Left renal cortex interstitium (tissue), 4 donors: ENCODE measurements at regions not wholly inside any gene's neighbourhood (a gene's known extent, or its start where the extent isn't known, plus 50 kb on each side); places are given as distances from the start of the nearest gene placed in this dataset.

Source experiments
- DNase-seq, 4 donors: peaks; one replicate each; pipeline ENCODE4 v3.0.0-alpha.2; 2013; ENCODE audit warnings: low read depth in 4 of 4, low spot score in 2 of 4, missing footprints in 1 of 4

DNA sequence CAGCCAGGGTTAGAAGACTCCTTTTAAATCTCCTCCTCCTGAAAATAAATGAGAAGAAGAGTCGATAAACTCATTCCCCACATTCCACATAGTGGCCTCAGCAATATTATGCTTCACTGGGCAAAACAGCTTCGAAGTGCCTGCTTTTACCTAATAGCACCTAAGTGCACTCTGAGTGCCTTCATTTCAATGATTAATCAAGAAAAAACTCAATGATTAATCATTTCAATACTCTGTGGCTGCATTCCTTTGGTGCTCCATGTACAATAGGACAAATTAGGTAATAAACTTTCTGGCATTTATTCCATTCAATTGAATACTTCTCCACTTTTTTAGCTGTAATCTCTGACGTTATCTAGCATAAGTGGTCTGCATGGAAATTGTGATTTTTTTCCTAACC is 174.6 kb downstream of the CCDC71L start:
- no peak for DNase-seq

DNA sequence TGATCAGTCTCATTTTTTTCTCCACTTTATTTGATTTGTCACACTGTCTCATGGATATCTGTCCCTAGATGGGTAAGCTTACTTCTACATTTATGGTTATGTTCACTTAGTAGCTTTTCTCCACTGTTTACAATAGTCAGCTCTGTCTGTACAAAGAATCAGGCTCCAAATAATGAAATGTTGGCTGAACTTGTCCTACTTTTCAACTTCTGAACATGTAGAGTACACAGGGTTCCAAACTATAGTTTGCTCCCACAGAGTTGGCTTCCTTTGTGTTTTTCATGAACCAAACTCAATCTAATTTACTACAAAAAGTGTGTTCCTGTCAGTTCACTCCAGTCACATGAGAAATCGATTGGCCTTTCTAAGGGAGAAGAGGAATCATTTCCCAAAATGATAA is 175.0 kb downstream of the CCDC71L start:
- no peak for DNase-seq

DNA sequence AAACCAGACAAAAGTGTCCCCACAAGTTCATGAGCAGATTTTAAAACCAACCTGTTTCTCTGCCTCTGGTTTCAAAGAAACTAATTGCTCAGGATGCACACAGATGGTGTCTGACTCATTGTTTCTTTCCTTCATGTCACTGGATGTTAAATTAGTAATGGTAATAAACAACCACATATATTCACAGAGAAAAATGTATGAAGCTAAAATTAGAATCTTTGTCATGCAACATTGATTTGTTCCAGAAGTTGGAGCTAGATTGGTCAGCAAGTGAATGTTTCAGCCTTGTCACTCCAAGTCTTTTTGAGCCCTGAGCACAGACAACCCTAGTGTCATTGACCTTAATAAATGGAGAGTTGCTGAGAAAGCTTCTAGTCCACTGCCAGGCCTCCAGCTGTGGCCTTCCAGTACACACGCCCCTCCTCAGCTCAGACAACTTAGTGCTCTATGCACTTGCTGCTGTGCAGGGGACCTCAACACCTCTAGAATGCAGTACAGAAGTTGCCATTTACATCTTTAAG is 175.9 kb downstream of the CCDC71L start:
- no peak for DNase-seq

DNA sequence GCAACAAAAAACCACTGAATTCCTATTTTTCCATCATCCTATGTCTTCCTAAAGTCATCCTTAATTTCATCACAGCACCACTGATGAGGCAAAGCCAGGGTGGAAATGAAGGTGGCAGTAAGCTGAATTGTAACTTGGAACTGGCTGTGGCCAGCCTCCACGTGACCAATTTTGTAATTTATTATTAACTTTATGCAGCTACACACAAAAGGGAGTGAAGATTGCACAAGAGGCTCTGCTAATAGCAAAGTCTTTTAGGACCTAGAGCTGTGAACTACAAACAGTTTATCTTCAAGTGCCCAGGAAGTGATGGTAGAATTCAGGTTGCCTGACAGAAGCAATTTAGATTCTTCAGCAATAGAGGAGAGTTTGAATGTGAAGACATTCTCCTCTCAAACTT is 176.4 kb downstream of the CCDC71L start:
- no peak for DNase-seq

DNA sequence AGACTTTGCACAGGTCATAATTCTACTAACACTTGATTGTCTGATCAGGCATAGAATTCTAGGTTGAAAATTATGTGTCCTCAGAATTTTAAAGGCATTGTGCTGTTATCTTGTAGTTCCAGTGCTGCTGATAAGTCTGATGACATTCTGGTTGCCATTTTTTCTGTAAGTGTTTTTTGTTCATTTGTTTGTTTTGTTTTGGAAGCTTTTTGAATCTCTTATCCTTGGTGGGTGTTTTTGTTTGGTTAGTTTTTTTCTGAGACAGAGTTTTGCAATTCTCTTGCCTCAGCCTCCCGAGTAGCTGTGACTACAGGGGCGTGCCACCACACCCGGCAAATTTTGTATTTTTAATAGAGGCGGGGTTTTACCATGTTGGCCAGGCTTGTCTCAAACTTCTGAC is 178.9 kb downstream of the CCDC71L start:
- DNase-seq, result no peak

DNA sequence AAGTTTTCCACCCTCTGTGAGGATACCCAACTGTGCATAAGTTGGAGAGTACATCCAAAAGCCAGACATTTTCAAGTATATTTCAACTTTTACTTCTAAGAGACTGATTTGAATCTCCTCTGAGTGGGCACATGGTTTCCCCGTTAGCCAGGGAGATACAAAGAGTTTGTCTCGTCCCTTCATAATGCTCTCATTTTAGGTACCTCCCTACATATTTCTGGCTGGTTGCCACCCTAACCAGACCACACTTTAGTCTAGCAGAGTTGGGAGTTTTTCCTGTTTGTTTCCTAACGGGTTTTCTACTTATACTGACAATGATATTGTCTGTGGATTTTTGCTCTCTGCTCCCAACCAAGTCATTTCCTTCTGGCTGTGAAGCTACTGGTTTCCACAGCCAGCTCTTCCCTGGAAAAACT is 180.3 kb downstream of the CCDC71L start:
- no peak for DNase-seq

DNA sequence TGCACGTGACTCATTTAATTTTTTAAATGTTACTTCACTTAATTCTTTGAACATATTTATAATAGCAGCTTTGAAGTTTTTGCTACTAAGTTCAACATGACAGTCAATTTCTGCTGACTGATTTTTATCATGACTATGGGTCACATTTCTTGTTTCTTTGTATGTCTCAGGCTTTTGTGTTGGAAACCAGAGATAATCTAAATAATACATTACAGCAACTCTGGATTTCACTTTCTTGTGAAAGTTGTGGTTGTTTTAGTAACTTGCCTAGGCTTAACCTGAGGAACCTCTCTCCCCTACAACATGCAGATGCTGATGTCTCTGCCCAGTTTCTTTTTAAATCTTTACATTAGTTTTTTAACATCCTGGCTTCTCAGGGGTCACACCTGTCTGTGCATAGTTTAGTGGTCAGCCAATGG is 180.8 kb downstream of the CCDC71L start:
- no peak for DNase-seq

DNA sequence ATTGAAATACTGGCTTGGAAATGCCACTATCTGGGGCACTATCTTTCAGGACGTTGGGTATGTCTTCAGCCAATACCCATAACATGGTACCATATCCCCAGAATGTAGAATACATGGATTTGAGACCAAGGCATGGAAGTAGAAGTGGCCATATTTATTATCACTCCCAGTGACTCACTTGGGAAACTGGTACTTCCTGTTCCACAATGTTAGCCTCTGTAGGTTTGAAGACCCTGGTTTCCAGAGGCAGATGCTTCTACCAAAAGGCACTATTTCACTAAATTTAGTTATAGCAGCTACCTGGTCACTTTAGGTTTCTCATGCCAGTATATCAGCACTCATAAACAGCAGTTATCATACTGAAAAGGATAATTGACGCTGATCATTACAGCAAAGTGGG is 184.2 kb downstream of the CCDC71L start:
- DNase-seq, result no peak

DNA sequence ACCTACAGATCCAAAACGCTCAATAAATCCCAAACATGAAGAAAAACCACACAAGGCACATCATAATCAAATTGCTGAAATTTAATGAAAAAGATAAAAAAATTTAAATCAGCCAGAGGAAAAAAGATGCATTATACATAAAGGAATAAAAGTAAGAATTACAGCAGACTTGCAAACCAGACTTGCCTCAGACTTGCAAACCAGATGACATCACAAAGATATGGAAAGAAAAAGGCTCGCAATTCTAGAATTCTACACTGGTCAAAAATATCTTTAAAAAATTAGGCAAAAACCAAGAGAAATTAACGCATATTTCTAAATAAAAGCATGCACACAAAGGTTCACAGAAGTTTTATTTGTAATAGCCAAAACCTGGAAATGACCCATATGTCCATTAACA is 188.0 kb upstream of the NAMPT start:
- DNase-seq, result no peak

DNA sequence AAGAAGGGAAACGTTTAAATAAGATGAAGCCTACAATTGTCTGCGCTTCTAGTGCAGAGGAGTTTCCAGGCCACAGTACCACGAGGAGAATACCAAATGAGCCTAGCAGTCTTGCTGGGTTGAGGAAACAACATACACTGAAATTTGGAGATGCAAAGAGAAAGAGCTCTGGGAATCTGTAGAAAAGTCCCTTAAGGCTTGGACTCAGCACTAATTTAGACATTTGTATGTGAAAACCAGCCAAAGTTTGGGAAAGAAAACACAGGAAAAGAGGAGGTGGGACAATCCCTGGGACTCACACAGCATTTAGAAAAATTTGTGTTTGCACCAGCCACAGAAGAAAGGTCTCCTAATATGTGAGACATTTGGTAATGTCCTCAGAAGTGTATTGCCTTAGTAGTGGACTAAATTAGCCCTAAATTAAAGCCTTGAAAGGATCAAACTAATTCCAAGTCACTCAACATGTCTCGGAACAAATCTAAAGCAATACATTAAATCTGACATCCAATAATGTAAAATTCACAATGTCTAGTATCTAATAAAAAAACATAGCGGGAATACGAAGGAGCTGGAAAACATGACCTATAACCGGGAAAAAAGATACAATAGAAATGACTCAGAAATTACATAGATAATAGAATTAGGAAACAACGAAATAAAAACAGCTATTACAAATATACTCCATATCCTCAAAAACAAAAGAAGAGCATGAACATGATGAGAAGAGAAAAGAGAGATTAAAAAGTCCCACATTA is 187.1 kb upstream of the NAMPT start:
- no peak for DNase-seq

DNA sequence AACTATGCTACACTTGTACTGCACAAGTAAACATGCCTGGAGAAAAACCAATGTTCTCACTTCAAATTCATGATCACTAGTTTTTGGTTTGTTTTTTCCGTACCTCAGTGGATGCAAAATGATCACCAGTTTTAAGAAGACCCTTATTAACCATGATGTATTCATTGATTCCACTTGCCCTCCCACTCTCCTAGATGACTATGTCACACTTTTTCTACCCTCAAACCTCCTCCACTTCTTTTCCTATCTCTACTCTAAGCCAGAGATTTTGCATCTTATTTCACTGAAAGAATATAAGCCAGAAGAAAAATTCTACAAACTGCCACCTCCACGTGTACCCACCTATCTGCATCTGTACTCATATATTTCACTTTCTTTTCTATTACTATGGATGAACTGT is 186.2 kb upstream of the NAMPT start:
- no peak for DNase-seq

DNA sequence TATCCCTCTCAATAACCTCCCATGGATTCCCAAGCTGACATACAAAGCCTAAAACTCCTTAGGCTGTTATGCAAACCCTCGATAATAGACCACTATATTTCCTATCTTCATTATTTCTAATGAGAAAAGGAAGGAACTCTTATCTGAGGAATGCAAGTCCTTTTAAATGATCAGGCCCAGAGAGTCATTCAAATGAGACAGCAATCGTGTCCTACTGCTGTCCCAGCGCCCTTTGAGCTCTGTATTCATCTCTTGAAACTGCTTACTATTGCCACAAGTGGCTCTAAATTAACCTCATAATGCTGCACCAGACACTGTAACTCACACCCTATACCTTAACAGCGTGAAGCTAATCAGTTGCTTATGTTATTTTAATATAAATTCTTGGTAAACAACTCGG is 182.1 kb upstream of the NAMPT start:
- no peak for DNase-seq

DNA sequence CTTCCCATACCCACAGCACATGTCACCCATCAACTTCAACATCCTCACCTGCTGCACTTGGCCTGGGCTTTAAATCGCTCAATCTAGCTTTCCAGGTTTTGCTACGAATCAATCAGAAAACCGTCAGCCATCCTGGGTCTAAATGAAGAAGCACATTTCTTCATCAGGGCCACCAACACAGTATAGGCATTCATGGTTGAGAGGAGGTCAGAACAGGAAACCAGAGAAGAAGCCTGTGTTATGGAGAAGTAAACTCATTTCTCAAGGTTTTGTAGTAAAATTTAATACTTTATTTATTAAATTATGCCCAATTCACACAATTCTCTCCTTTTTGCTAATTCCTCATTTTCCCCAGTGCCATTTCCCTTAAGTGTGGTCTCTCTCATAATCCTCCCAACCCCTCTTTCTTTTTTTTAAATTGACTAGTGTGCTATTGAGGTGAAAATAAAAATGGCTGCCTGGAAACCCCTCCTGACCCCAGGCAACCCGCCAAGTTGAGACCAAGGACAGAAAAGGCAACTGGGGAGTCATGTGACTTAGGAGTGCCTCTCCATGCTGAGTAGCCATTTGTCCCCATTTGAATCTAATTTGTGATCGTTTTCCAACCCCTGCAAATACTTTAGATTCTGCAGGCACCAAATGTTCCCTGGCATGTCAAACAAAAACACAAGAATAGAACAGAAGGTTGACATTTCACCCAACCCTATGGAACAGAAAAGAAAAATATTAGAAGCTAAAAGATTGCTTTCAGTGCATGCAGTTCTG is 181.1 kb upstream of the NAMPT start:
- no peak for DNase-seq

DNA sequence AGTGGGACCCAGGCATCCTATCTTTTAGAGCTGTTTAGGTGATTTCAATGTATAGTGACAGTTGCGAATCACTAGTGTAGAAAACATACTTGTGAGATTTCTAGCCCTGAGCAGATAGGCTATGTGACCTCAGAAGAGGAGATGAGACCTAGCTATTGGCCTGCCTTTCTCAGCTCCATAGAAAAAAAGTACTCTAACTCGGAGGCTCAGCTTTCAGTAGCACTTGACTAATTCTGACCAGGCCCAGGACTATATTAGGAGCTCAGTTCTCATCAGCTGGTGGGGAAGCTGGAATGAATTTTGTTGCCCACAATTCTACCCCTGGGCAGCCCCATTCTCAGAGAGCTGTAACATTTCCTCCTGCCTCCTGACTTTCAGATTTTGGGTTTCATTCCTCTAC is 179.9 kb upstream of the NAMPT start:
- DNase-seq, result no peak

DNA sequence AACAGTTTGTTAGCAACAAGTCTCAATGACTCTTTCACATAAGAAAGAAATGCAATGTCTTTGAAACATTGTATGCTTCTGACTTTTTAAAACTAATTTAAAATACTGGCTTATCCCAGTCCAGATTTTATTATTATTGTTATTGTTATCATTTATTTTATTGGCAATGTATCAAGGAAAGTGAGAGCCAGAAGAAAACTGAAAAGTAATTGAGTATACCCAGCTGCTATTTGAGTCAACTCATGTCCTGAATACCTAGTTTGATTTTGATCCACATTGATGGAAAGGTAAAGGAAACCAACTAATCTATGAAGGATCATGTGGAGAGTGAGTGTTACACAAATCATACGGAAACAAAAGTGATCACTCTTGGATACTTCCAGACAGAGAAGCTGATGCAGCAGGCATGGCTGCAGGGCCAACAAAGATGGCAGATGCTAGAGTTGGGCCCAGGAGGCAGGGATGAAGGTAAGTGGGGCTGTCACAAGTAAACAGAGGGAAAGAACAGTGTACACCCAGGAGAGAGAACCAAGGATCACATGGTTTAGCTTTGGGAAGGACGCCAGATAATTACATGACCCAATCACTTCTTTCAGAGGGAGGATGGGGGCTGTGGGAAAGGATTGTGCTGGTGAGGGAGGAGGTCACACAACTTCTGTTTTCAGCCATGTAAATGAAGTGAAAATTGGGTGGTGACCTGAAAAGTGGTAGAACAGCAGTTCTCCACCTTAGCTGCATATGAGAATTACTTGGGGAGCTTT is 179.2 kb upstream of the NAMPT start:
- DNase-seq, result no peak

DNA sequence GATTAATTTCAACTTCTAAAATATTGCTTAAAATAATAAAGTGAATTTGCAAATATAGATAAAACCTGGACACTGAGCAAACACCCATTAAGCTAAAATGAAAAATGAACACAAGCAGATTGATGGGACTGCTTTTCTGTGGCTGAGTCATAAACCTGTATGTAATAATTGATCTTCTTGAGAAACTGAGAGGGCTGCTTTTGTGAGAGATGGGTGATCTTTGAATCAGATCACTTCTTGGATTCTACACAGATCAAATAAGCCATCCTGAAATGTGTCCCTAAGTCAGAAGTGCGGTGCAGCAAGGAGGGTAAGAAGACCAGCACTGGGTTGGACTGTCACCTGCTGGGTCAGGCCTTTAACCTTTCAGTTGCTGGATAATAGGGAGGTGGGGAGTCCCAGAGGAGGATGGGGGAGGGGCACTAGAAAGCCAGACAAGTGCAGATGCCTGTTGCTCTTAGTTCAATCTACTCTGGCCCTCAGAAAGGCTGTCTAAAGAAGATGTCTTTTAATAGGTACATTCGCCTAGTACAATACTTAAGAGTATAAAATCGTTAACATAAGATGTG is 178.2 kb upstream of the NAMPT start:
- no peak for DNase-seq

DNA sequence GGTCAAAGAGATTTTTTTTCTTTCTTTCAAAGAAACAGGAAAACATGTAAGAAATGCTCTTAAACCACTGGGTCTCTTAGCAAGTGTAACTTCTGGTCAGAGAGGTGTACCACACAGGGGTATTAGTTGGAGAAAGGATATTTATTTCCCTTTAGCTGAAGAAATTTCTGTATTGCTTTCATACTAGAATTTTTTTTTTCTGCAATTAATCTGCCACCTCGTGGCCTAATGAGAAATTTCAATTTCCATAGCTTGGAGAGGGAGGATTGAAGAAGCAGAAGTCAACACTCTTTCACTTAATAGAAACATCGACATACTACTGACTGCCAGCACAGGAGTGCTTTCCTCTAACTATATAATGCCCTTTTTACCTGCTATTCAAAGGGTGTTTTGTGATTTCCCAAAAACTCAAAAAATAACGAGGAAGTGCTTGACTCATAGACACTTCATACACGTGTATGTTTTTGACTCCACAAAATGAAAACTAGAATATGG is 177.6 kb upstream of the NAMPT start:
- no peak for DNase-seq

DNA sequence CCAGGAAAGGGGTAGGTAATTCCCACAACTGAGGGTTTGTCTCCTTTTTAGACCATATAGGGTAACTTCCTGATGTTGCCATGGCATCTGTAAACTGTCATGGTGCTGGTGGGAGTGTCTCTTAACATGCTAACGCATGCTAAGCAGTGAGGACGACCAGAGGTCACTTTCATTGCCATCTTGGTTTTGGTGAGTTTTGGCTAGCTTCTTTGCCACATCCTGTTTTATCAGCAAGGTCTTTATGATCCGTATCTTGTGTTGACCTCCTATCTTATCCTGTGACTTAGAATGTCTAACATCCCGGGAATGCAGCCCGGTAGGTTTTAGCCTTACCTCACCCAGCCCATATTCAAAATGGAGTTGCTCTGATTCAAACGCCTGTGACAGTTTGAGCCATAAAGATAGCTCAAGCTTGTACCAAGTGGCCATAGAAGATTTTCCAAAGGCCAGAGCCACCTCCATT is 176.0 kb upstream of the NAMPT start:
- no peak for DNase-seq

DNA sequence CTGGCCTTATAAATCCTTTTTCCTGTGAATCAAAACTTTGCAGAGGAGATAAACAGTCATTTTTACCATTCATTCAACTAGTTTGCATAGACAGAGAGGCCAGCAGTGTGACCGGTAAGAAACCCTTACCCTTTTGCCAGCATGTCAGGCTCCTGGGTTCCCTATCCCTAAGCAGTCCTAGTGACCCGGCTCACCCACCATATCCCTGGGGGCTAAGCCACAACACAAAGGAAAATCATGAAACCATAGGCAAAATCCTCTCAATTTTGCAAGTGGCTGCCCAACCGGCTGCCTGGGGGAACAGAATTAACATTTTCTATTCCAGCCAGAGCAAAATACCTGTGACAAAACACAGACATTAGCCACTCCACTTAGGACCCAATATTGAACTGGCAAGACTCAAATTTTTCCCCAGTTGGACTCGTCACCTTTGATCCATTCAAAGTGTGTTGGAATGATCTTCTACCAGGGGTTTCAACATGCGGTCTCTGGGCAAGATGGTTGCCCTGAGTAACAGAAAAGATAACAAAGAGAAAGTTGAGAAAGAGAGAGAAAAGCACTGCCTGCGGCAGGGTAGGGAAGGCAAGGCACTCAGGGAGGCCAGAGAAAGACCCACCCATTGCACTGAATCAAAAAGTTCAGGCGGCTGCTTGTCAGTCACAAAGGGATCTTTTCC is 174.8 kb upstream of the NAMPT start:
- no peak for DNase-seq

DNA sequence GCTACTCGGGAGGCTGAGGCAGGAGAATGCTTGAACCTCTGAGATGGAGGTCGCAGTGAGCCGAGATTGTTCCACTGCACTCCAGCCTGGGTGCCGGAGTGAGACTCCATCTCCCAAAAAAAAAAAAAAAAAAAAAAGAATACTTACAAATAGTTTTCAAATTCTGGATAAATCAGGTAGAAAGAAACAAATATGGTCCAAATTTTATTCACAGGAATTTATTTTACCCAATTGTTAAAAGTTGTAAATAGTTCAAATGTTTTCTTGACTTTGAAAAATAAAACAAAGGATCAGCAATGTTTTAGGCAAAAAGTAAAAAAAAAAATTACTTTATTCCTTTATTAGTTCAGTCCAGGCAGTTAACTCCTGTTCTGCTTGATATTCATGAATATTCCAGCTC is 172.9 kb upstream of the NAMPT start:
- DNase-seq, result no peak
